ENCODE measurements at regions not wholly inside any gene's neighbourhood (a gene's known extent, or its start where the extent isn't known, plus 50 kb on each side); places are given as distances from the start of the nearest gene placed in this dataset.

DNA sequence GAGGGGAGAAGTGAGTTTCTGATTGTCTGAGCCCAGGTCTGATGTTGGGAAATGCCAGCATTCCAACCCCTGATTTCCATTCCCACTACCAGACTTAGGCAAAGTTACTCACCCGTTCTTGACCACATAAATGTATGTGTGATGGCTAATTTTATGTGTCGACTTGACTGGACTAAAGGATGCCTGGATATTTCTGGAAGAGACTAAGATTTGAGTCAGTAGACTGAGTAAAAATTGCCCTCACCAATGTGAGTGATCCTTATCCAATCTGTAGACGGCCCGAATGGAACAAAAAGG is 95.8 kb upstream of the TAB2 start:
- TF ChIP-seq, protein P1, sequence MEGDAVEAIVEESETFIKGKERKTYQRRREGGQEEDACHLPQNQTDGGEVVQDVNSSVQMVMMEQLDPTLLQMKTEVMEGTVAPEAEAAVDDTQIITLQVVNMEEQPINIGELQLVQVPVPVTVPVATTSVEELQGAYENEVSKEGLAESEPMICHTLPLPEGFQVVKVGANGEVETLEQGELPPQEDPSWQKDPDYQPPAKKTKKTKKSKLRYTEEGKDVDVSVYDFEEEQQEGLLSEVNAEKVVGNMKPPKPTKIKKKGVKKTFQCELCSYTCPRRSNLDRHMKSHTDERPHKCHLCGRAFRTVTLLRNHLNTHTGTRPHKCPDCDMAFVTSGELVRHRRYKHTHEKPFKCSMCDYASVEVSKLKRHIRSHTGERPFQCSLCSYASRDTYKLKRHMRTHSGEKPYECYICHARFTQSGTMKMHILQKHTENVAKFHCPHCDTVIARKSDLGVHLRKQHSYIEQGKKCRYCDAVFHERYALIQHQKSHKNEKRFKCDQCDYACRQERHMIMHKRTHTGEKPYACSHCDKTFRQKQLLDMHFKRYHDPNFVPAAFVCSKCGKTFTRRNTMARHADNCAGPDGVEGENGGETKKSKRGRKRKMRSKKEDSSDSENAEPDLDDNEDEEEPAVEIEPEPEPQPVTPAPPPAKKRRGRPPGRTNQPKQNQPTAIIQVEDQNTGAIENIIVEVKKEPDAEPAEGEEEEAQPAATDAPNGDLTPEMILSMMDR (IDR thresholded peaks at IDR 0.05; ENCODE audit: low read depth, low read length), result no peak
- TF ChIP-seq EZH2phosphoT487 (IDR thresholded peaks at IDR 0.05; ENCODE audit: low read depth), result no peak
